GM23338 (cell line): ENCODE measurements at regions not wholly inside any gene's neighbourhood (a gene's known extent, or its start where the extent isn't known, plus 50 kb on each side); places are given as distances from the start of the nearest gene placed in this dataset.

Source experiments
- EZH2 ChIP-seq: fragments of 200-600 bp; sonication (generic); IDR thresholded peaks from one replicate; pipeline ENCODE4 v1.8.0; 2017; ENCODE audit warnings: antibody characterized with exemption, mild to moderate bottlenecking, low read depth; ENCODE audit not compliant: unreplicated experiment
- EZH2phosphoT487 ChIP-seq: fragments of 200-600 bp; sonication (generic); IDR thresholded peaks from one replicate; pipeline ENCODE4 v1.8.1; 2018; ENCODE audit warnings: antibody characterized with exemption; ENCODE audit not compliant: unreplicated experiment
- POLR2AphosphoS5 ChIP-seq: IDR thresholded peaks from 2 replicates; pipeline ENCODE4 v1.6.1; 2016; ENCODE audit warnings: antibody characterized with exemption, low read depth
- TF ChIP-seq, protein P1 (sequence below): IDR thresholded peaks from one replicate; pipeline ENCODE4 v1.6.1; 2018; ENCODE audit warnings: antibody characterized with exemption; ENCODE audit not compliant: unreplicated experiment
- TF ChIP-seq, protein P2 (sequence below), 2 experiments: fragments of 200-600 bp in 1 of 2; sonication (generic) in 1 of 2; conservative IDR thresholded peaks; 2 replicates each; pipeline versions ENCODE4 v1.5.1 to v1.6.1; 2016 to 2017; ENCODE audit warnings: antibody characterized with exemption in 2 of 2, low read depth in 2 of 2, mild to moderate bottlenecking in 2 of 2, moderate library complexity in 1 of 2

DNA sequence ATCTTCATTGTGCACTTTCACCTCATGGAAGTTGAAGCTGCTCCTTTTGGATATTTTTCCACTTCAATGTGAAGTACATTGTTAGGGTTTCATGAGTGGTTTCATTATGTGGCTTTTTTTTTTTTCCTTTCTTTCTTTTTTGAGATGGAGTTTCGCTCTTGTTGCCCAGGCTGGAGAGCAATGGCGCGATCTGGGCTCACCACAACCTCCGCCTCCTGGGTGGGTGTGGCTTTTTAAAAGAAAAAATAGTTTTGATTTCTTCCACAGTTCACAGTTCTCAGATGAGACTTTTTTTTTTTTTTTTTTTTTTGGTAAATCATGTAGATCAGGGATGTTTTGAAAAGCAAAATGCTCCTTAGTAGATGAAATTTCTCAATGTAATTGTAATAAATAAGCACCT lies 652.3 kb upstream of the ANKRD30A start:
- TF ChIP-seq EZH2 = no peak
- TF ChIP-seq EZH2phosphoT487 = no peak
- TF ChIP-seq, protein P1, sequence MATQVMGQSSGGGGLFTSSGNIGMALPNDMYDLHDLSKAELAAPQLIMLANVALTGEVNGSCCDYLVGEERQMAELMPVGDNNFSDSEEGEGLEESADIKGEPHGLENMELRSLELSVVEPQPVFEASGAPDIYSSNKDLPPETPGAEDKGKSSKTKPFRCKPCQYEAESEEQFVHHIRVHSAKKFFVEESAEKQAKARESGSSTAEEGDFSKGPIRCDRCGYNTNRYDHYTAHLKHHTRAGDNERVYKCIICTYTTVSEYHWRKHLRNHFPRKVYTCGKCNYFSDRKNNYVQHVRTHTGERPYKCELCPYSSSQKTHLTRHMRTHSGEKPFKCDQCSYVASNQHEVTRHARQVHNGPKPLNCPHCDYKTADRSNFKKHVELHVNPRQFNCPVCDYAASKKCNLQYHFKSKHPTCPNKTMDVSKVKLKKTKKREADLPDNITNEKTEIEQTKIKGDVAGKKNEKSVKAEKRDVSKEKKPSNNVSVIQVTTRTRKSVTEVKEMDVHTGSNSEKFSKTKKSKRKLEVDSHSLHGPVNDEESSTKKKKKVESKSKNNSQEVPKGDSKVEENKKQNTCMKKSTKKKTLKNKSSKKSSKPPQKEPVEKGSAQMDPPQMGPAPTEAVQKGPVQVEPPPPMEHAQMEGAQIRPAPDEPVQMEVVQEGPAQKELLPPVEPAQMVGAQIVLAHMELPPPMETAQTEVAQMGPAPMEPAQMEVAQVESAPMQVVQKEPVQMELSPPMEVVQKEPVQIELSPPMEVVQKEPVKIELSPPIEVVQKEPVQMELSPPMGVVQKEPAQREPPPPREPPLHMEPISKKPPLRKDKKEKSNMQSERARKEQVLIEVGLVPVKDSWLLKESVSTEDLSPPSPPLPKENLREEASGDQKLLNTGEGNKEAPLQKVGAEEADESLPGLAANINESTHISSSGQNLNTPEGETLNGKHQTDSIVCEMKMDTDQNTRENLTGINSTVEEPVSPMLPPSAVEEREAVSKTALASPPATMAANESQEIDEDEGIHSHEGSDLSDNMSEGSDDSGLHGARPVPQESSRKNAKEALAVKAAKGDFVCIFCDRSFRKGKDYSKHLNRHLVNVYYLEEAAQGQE = no peak
- TF ChIP-seq POLR2AphosphoS5 = no peak
- TF ChIP-seq, protein P2, sequence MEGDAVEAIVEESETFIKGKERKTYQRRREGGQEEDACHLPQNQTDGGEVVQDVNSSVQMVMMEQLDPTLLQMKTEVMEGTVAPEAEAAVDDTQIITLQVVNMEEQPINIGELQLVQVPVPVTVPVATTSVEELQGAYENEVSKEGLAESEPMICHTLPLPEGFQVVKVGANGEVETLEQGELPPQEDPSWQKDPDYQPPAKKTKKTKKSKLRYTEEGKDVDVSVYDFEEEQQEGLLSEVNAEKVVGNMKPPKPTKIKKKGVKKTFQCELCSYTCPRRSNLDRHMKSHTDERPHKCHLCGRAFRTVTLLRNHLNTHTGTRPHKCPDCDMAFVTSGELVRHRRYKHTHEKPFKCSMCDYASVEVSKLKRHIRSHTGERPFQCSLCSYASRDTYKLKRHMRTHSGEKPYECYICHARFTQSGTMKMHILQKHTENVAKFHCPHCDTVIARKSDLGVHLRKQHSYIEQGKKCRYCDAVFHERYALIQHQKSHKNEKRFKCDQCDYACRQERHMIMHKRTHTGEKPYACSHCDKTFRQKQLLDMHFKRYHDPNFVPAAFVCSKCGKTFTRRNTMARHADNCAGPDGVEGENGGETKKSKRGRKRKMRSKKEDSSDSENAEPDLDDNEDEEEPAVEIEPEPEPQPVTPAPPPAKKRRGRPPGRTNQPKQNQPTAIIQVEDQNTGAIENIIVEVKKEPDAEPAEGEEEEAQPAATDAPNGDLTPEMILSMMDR (conservative IDR thresholded peaks at IDR 0.05; ENCODE audit: low read depth in 2 of 2) = no peak
